IMR-90 (cell line): ENCODE measurements at regions not wholly inside any gene's neighbourhood (a gene's known extent, or its start where the extent isn't known, plus 50 kb on each side); places are given as distances from the start of the nearest gene placed in this dataset.

Experiments
- ATAC-seq: fragments of 200-7000 bp; cut with Tn5 transposase; 2 replicates; pipeline ENCODE4 v1.9.1; 2020; ENCODE audit warnings: low read depth, mild to moderate bottlenecking, moderate library complexity
- BruUV-seq: library from RNA; stranded (reverse); fragments of 400-500 nt; replicated peaks from 2 replicates; lab custom pipeline; 2021; lab: Mats Ljungman, UMichigan
- CTCF ChIA-PET: fragments of 300-600 bp; formaldehyde crosslinking; extraction: SDS; loops from one replicate; lab custom pipeline; 2021; ENCODE audit warnings: antibody characterized with exemption; lab: Yijun Ruan, JAX
- POLR2A ChIA-PET: fragments of 300-600 bp; sonication (Branson Sonifier 250); formaldehyde crosslinking; loops from one replicate; lab custom pipeline; 2022; ENCODE audit warnings: antibody characterized with exemption; ENCODE audit not compliant: unreplicated experiment; lab: Charles Lee
- DNase-seq: peaks from one replicate; pipeline ENCODE4 v3.0.0; 2013
- H2AFZ ChIP-seq: replicated peaks from 2 replicates; pipeline ENCODE3; 2013; ENCODE audit warnings: low read length, mild to moderate bottlenecking; ENCODE audit not compliant: poor library complexity
- H2AK5ac ChIP-seq: 2 replicates; pipeline ENCODE4 v1.6.1; 2013; ENCODE audit warnings: low read depth, low read length, inconsistent platforms
- H2AK9ac ChIP-seq: replicated peaks from 2 replicates; pipeline ENCODE3; 2013; ENCODE audit warnings: mild to moderate bottlenecking, low read depth, low read length, moderate library complexity; ENCODE audit not compliant: poor library complexity
- H2BK120ac ChIP-seq: 2 replicates; pipeline ENCODE4 v1.6.1; 2013; ENCODE audit warnings: low read depth, low read length, inconsistent platforms
- H2BK15ac ChIP-seq: 3 replicates; pipeline ENCODE4 v1.6.1; 2013; ENCODE audit warnings: low read depth, low read length, inconsistent platforms
- H2BK20ac ChIP-seq: 2 replicates; pipeline ENCODE4 v1.6.1; 2013; ENCODE audit warnings: low read depth, mild to moderate bottlenecking, inconsistent platforms, low read length, moderate library complexity
- H2BK5ac ChIP-seq: 2 replicates; pipeline ENCODE4 v1.6.1; 2013; ENCODE audit warnings: mild to moderate bottlenecking, low read depth, low read length, inconsistent platforms; ENCODE audit not compliant: poor library complexity, severe bottlenecking
- H3K14ac ChIP-seq: replicated peaks from 2 replicates; pipeline ENCODE4 v1.6.1; 2013; ENCODE audit warnings: low read depth, low read length, inconsistent platforms
- H3K18ac ChIP-seq: 2 replicates; pipeline ENCODE4 v1.6.1; 2013; ENCODE audit warnings: low read depth, low read length, control low read depth
- H3K23ac ChIP-seq: 2 replicates; pipeline ENCODE4 v1.6.1; 2013; ENCODE audit warnings: low read depth, low read length, inconsistent platforms
- H3K27ac ChIP-seq: 2 replicates; pipeline ENCODE4 v1.5.1; 2013; ENCODE audit warnings: mild to moderate bottlenecking, control low read depth, low read length; ENCODE audit not compliant: insufficient read depth
- H3K27me3 ChIP-seq: 2 replicates; pipeline ENCODE4 v1.6.1; 2013; ENCODE audit warnings: low read length; ENCODE audit not compliant: control insufficient read depth, insufficient read depth
- H3K36me3 ChIP-seq: 2 replicates; pipeline ENCODE4 v1.6.1; 2013; ENCODE audit warnings: low read length, mixed read lengths; ENCODE audit not compliant: control insufficient read depth, insufficient read depth
- H3K4ac ChIP-seq: 2 replicates; pipeline ENCODE4 v1.6.1; 2013; ENCODE audit warnings: low read depth, low read length, inconsistent platforms
- H3K4me1 ChIP-seq: 2 replicates; pipeline ENCODE4 v1.6.1; 2013; ENCODE audit warnings: low read length, mixed read lengths; ENCODE audit not compliant: control insufficient read depth, insufficient read depth
- H3K4me2 ChIP-seq: 2 replicates; pipeline ENCODE4 v1.6.1; 2013; ENCODE audit warnings: low read depth, mild to moderate bottlenecking, control low read depth, low read length, moderate library complexity
- H3K4me3 ChIP-seq: 2 replicates; pipeline ENCODE4 v1.5.1; 2013; ENCODE audit warnings: low read depth, mild to moderate bottlenecking, control low read depth, low read length, moderate library complexity; ENCODE audit not compliant: insufficient read depth
- H3K56ac ChIP-seq: 2 replicates; pipeline ENCODE4 v1.6.1; 2013; ENCODE audit warnings: low read length, inconsistent platforms; ENCODE audit not compliant: insufficient read depth; ENCODE audit errors: extremely low read depth
- H3K79me1 ChIP-seq, 2 experiments: 2 replicates each; pipeline ENCODE4 v1.6.1; 2013; ENCODE audit warnings: low read length in 2 of 2, inconsistent platforms in 1 of 2, low read depth in 1 of 2
- H3K9ac ChIP-seq: 2 replicates; pipeline ENCODE4 v1.6.1; 2013; ENCODE audit warnings: low read depth, low read length, control low read depth
- H3K9me1 ChIP-seq: 2 replicates; pipeline ENCODE4 v1.6.1; 2013; ENCODE audit warnings: low read length, inconsistent platforms; ENCODE audit not compliant: insufficient read depth
- H3K9me3 ChIP-seq: 2 replicates; pipeline ENCODE4 v1.6.1; 2013; ENCODE audit warnings: low read length; ENCODE audit not compliant: control insufficient read depth, insufficient read depth
- H4K20me1 ChIP-seq: 2 replicates; pipeline ENCODE4 v1.6.1; 2013; ENCODE audit warnings: low read length, inconsistent platforms; ENCODE audit not compliant: insufficient read depth
- H4K5ac ChIP-seq: 2 replicates; pipeline ENCODE4 v1.6.1; 2013; ENCODE audit warnings: mild to moderate bottlenecking, low read depth, low read length, control low read depth
- H4K8ac ChIP-seq, 2 experiments: 2 replicates each; pipeline ENCODE4 v1.6.1; 2013; ENCODE audit warnings: low read depth in 2 of 2, low read length in 2 of 2, control low read depth in 1 of 2, inconsistent platforms in 1 of 2
- H4K91ac ChIP-seq: 2 replicates; pipeline ENCODE4 v1.6.1; 2013; ENCODE audit warnings: low read depth, low read length, inconsistent platforms; ENCODE audit not compliant: insufficient read depth
- BHLHE40 ChIP-seq: fragments of 150-350 bp; IDR thresholded peaks from 2 replicates; pipeline ENCODE4 v1.6.1; 2016; ENCODE audit warnings: mild to moderate bottlenecking, low read depth, low read length
- CEBPB ChIP-seq: IDR thresholded peaks from 2 replicates; pipeline ENCODE4 v1.6.1; 2012; ENCODE audit warnings: low read depth, low read length, improper control_type of control experiment
- CHD1 ChIP-seq: IDR thresholded peaks from 2 replicates; pipeline ENCODE4 v1.6.1; 2012; ENCODE audit warnings: low read depth, low read length, improper control_type of control experiment
- CTCF ChIP-seq: conservative IDR thresholded peaks from 2 replicates; pipeline ENCODE4 v1.5.1; 2012; ENCODE audit warnings: mild to moderate bottlenecking, low read depth, low read length, improper control_type of control experiment
- ELK1 ChIP-seq: fragments of 150-350 bp; IDR thresholded peaks from 2 replicates; pipeline ENCODE4 v1.6.1; 2016; ENCODE audit warnings: low read depth, mild to moderate bottlenecking, low read length, moderate library complexity, borderline replicate concordance
- FOS ChIP-seq: fragments of 150-350 bp; IDR thresholded peaks from 2 replicates; pipeline ENCODE4 v1.6.1; 2016; ENCODE audit warnings: low read depth, low read length
- MAFK ChIP-seq: IDR thresholded peaks from 2 replicates; pipeline ENCODE4 v1.6.1; 2012; ENCODE audit warnings: low read depth, low read length, improper control_type of control experiment
- MAZ ChIP-seq: IDR thresholded peaks from 2 replicates; pipeline ENCODE4 v1.6.1; 2012; ENCODE audit warnings: low read depth, mild to moderate bottlenecking, low read length, improper control_type of control experiment, moderate library complexity, borderline replicate concordance
- MXI1 ChIP-seq: IDR thresholded peaks from 2 replicates; pipeline ENCODE4 v1.6.1; 2012; ENCODE audit warnings: low read depth, mild to moderate bottlenecking, low read length, moderate library complexity, borderline replicate concordance
- NFE2L2 ChIP-seq: fragments of 150-350 bp; IDR thresholded peaks from 2 replicates; pipeline ENCODE4 v1.6.1; 2016; ENCODE audit warnings: low read depth, mild to moderate bottlenecking, low read length
- POLR2A ChIP-seq: IDR thresholded peaks from 2 replicates; pipeline ENCODE4 v1.6.1; 2012; ENCODE audit warnings: mild to moderate bottlenecking, low read depth, low read length
- RAD21 ChIP-seq: IDR thresholded peaks from 2 replicates; pipeline ENCODE4 v1.6.1; 2012; ENCODE audit warnings: low read length, improper control_type of control experiment
- RCOR1 ChIP-seq: IDR thresholded peaks from 2 replicates; pipeline ENCODE4 v1.6.1; 2012; ENCODE audit warnings: mild to moderate bottlenecking, low read length, improper control_type of control experiment; ENCODE audit not compliant: insufficient replicate concordance
- RFX5 ChIP-seq: IDR thresholded peaks from 2 replicates; pipeline ENCODE4 v1.8.0; 2012; ENCODE audit warnings: low read depth, mild to moderate bottlenecking, low read length, moderate library complexity
- SMC3 ChIP-seq: fragments of 150-350 bp; IDR thresholded peaks from 2 replicates; pipeline ENCODE4 v1.6.1; 2016; ENCODE audit warnings: low read depth, mild to moderate bottlenecking, antibody characterized with exemption, low read length, moderate library complexity
- USF2 ChIP-seq: fragments of 150-350 bp; IDR thresholded peaks from 2 replicates; pipeline ENCODE4 v1.6.1; 2017; ENCODE audit warnings: mild to moderate bottlenecking, antibody characterized with exemption, low read length, low read depth
- WGBS, 2 experiments: methylation state at CpG; one replicate each; pipeline versions ENCODE4 v1.1.5 to v1.1.7; 2013; ENCODE audit warnings: missing lambda C conversion rate in 2 of 2; ENCODE audit not compliant: insufficient read length in 1 of 2; ENCODE audit errors: extremely low coverage in 2 of 2; 5-methylcytosine and 5-hydroxymethylcytosine counted together
- dilution Hi-C: fragments of 300-500 bp; cut with HindIII; formaldehyde crosslinking; loops from one replicate; pipeline ENCODE4 v1.14.3; 2018; ENCODE audit warnings: low sequenced_read_pairs; ENCODE audit not compliant: unreplicated experiment
- in situ Hi-C: fragments of 300-500 bp; cut with MboI; formaldehyde crosslinking; loops from 3 replicates; pipeline ENCODE4 v1.14.3; 2019; ENCODE audit warnings: low sequenced_read_pairs, inconsistent platforms, mixed read lengths
- intact Hi-C: fragments of 100-400 bp; cut with micrococcal nuclease; formaldehyde crosslinking; loops from 2 replicates; pipeline ENCODE4 v1.10.0; 2022

- Histone ChIP-seq H3K4me1 (no peaks in the 10 kb centered on the region), H4K20me1 (no peaks in the 10 kb centered on the region), H2AFZ (no peak overlapping the region), H3K4me2 (no peak overlapping the region), H2BK15ac (no peak overlapping the region), H3K14ac (no peak overlapping the region), H3K27ac (no peak overlapping the region), H2BK120ac (no peak overlapping the region), H4K8ac (no peak overlapping the region), H4K91ac (no peak overlapping the region), H3K9me3 (peaks cover 25% of the 10 kb centered on the region), H3K9me1 (no peaks in the 10 kb centered on the region), H4K5ac (no peak overlapping the region), H2AK9ac (no peak overlapping the region), H3K79me1 (no peaks in the 10 kb centered on the region), H2BK5ac (no peak overlapping the region), H3K9ac (no peak overlapping the region), H3K36me3 (no peaks in the 10 kb centered on the region), H3K4ac (no peak overlapping the region), H2BK20ac (no peak overlapping the region), H3K23ac (no peak overlapping the region), H3K27me3 (no peaks in the 10 kb centered on the region), H3K56ac (no peak overlapping the region), H3K4me3 (no peak overlapping the region), H3K18ac (no peak overlapping the region), H2AK5ac (no peak overlapping the region)
- no peak for TF ChIP-seq MAFK
- TF ChIP-seq RAD21: no peak
- TF ChIP-seq RCOR1: no peak
- no peak for TF ChIP-seq MAZ
- no peak for TF ChIP-seq ELK1
- no peak for TF ChIP-seq POLR2A
- no peak for TF ChIP-seq CHD1
- no peak for TF ChIP-seq MXI1
- no peak for TF ChIP-seq FOS
- TF ChIP-seq NFE2L2: no peak
- TF ChIP-seq RFX5: no peak
- no peak for TF ChIP-seq SMC3
- TF ChIP-seq CTCF: no peak
- no peak for TF ChIP-seq BHLHE40
- no peak for TF ChIP-seq USF2
- no peak for TF ChIP-seq CEBPB
- CTCF ChIA-PET: no interaction called here
- no TSS peak for BruUV-seq
- intact Hi-C loops: no loop called here
- no CpG with 5 or more reads among the region's 5 CpGs for WGBS, 2 experiments
- in situ Hi-C loops: no loop called here
- POLR2A ChIA-PET: no interaction called here
- dilution Hi-C loops: no loop called here
- DNase-seq (no peak), ATAC-seq (no peak)
Observed at GRCh38 chr12:128116537-128116936, 150.4 kb upstream of the TMEM132C start.
